HG02885 (cell line): ENCODE measurements at regions not wholly inside any gene's neighbourhood (a gene's known extent, or its start where the extent isn't known, plus 50 kb on each side); places are given as distances from the start of the nearest gene placed in this dataset.

Experiments
- ATAC-seq: cut with Tn5 transposase; IDR thresholded peaks from one replicate; pipeline ENCODE4 v1.9.1; 2021; ENCODE audit warnings: mild to moderate bottlenecking; ENCODE audit not compliant: unreplicated experiment, poor library complexity

DNA sequence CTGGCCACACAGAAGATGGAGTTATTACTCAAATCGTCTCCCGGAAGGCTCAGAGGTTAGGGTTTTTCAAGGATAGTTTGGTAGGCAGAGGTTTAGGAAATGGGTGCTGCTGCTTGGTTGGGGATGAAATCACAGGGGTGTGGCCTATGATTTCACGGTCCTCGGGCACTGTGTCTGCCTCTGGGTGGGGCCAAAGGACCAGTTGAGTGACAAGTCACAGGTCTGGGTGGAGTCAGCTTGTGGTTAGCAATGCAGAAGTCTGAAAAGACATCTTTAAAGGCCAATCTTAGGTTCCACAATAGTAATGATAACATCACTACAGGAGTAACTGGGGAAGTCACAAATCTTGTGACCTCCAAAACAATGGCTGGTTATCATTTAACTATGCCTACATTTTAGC lies 387.8 kb downstream of the ZNF521 start:
- peak; percentile 90 for ATAC-seq

GRCh38 chr18:24968238-24968775 lies 383.7 kb downstream of the ZNF521 start:
- no peak for ATAC-seq

DNA sequence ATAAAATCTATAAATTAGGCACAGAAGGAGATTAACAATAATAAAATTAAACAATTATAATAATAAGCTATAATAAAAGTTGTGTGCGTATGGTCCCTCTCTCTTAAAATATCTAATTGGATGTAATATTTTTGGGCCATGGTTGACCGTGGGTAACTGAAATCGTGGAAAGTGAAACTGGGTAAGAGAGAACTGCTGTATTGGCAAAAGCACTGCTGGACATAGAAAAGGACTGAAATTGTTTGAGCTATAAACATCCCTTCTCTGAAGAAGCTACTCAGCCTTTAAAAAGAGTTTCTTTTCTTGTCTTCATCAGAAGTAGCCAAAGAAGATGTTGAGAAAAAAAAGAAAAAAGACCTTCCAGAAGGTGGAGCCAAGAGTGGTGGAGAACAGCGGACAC lies 379.4 kb downstream of the ZNF521 start:
- no peak for ATAC-seq

GRCh38 chr18:24974431-24974830 lies 377.5 kb downstream of the ZNF521 start:
- no peak for ATAC-seq

DNA sequence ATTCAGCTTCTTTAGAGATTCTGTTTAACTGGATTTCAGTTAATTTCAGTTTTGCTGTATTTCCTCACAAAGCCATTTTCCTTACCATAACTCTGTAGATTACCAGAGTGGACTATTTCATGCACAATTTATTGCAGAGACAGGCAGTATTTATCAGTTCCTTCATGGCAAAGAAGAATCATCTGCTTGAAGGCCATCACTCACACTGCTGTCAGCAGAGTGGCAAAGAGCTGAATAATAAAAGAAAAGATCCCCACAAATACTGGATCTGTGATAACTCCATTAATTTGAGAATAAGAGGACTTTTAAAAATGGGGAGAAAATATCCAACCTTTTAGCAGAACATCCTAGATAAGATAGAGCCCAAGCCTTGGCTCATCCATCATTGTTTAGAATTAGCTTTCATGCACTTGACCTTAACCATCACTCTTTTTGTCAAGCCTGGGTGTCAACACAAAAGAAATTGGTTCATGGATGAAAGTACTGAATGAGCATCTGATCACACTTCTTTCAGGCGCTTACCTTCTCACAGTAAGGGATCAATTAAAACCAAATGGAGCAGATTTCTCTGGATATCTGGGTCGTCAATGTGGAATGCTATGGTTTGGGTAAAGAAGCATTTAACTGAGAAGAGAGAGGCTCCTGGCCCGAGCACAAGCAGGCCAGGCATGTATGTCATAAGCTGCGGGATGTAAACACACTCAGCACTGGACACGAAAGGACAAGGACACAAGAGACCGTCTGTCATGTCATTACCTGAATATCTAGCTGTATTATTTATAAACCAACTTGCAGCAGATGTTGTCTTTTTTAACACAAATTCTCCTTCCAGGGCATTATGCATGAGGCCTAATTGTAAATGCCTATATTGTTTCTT lies 376.2 kb downstream of the ZNF521 start:
- ATAC-seq: no peak

DNA sequence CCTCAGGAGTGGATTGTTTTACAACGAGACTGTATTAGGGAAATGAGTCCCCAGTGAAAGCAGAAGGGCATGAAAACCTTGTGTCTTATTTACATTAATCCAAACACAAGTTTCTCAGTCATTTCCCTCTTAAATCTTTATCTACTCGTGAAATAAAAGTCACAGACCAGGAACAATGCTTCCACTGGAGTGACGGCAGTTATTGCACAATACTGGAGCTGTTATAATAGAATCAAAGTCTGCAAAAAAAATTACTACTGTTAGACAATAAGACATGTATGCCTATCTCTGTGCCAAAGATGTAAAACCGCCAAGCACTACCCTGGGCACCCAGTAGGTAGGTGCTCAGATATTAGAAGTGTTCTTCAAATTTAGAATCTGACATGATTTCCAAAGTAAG lies 375.5 kb downstream of the ZNF521 start:
- no peak for ATAC-seq

- ATAC-seq: no peak
These were observed 372.7 kb downstream of the ZNF521 start for GRCh38 chr18:24979235-24979634.

DNA sequence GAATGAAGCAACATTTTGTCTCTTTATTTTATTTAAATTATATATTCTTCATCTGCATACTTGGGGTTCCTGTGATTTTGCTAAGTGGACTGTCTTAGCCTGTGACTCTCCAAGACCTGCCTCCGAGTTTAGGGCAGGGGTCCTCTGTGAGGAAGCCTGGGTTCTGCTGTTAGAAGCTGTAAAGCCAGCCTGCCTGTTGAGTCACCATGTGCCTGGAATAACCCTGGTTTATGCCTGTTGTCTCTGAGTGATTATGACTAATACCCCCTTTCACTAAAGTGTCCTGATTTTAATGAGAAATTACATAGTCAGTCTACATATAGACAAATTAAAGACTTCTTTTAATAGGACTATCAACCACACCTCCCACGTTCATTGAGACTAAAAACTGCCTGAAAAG lies 369.1 kb downstream of the ZNF521 start:
- ATAC-seq: no peak

DNA sequence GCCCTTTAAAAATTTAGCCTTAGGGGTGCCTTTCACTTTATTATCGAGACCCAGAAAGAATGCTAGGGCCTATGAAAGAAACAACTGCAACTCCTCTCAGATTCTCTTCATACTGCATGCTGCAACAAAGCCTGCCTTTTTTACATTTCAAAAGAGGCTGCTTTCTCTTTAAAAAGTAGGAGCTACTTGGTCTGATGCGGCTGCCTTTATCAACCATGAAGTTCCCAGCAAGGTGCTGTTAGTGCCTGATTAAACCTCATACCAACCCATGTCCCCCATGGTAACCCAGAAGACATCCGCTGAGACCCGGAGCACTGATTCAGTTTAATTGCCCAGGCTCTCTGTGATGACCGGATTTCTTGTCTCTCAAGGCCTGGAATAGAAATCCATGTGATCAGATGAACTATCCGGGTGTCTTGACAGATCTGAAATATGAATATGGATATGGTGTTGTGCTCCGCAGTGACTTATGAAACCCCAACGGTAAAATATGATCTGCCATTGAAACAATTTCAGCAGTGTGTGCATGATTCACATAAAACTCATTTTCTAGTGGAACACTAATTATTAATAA lies 368.3 kb downstream of the ZNF521 start:
- no peak for ATAC-seq

DNA sequence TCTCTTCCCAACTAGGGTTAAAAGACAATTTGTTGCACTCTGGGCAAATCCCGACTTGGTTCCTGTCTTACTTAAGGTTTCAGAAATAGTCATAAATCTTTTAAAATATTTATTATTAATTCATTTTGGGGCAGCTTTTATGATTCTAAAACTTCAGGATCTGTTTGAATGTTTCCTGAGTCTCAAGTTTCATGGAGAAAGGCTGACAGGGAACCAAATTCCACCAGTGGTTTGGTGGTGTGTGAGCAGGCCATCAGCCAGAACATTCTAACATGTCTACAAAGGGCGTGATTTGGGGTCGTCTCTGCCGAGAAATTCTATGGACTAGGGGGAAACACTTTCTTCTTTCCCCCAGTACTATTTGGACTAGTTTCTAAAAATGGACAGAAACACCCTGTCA lies 366.4 kb downstream of the ZNF521 start:
- ATAC-seq: no peak

GRCh38 chr18:24986666-24987302 lies 365.2 kb downstream of the ZNF521 start:
- ATAC-seq: no peak

DNA sequence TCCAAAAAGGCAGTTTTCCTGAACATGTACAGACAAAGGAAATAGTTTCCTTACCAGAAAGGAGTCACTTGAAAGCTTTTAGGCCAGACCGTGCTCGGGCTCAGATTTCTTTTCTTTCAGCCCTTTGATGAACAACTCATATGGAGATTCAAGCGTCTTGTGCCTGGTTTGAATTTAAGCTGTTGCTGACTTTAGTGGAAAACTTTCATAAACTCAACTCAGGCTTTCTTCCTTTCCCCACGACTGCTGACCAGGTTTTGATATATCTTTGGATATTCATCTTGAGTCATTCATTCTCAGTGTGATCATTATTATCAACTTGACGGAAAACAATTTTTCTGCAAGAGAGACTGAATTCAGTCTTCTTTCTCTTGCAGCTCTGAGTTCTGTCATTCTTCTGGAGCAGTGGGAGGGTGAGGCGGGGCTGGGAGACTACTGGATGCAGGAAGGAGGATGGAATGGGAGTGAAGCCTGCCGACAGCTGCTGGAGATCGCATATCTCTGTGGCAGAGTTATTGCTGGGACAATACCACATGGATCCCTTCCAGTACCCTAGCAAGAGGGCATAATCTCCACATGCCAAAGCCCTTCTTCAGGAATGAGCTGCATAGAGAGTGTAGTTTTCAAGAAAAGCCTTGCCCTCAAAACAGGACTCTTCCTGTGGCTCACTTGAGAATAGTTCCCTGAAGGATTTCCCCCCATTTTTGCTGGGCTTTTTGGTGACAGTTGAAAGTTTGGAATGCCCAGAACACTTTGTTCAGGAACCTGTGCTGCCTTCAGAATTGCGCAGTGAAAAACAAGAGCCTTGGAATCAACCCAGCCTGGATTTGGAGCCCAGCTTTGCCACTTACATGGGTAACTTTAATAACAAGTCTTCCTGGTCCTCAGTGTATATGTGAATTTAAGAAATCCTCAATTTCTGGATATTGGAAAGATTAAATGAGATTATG lies 364.4 kb downstream of the ZNF521 start:
- ATAC-seq: no peak

GRCh38 chr18:24988253-24988840 lies 363.6 kb downstream of the ZNF521 start:
- ATAC-seq: no peak

GRCh38 chr18:24989760-24990593 lies 362.0 kb downstream of the ZNF521 start:
- ATAC-seq: no peak

GRCh38 chr18:24990671-24991134 lies 361.3 kb downstream of the ZNF521 start:
- no peak for ATAC-seq

DNA sequence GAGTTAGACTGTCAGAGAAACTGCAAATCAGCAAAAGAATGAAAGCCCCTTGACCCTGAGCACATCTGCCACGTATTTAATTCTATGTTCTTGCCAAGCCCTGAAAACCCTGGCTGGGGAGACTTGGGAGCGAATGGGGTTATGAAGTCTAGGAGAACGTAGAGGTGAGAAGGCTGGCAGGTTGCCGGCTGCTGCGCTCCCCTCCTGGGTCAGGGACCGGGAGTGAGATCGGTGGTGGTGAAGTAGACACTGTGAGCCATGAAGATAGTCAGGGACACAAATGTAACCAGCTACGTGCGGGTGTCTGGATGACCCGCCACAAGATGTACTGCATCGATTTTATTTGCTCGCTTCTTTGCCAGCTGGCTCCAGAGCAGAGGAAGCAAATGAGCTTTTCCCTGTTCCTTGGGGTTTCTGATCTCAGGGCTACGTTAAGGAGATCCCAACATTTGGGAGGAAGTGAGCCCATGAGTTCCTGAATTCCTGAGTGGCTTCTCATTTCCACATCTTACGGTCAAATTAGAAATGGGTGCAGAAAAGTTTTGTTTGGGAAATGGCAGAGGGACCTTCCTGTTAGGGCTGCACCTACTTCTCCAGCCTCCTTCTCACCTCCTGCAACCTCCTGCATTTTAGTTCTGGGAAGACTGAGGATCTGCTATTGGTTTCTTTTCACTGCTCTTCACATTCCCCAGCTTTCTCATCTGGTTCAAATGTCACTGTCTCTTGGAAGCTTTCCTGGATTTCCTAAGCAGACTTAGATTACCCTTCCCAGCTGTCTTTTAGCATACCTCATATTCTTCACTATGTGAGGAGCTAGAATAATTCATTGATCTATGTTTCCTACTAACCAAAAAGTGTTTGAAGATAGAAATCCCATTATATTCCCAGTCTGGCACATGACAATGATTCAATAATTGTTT lies 360.6 kb downstream of the ZNF521 start:
- ATAC-seq: no peak

DNA sequence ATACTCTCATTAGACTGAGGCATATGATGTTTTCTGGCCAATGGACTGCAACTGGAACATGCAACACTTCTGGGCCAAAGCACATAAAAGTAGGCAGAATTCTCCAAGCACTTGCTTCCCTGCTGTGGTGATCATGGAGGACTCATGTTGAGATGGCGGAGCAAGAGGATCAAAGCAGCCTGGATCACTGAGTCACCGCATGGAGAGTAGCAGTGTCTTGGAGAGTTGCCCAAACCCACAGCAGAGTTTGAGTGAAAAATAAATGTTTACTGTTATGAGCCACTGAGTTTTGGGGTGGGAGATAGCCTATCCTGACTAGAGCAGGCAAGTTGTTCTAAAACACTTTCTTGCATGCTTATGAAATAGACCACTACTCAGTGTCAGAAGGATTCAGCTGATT lies 359.5 kb downstream of the ZNF521 start:
- no peak for ATAC-seq

DNA sequence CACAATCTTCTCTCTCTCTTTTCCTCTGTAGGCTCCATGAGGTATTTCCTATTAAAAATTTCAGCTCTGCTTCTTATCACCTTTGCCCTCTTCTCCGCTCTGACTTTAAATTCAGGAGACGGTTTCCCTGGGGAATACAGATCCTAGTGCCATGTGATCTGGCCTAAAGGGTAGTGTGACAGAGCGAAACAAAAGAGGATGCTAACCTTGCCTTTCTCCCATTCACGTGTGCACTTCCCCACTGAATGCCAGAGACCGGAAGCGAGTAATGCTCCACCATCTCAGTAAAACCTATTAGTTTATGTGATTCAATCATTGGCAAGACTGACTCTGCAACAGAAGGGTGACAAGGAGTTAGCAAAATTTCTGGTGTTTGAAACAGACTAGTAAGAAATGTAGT lies 358.3 kb downstream of the ZNF521 start:
- no peak for ATAC-seq
